OCI-LY1 (cell line): ENCODE measurements at regions not wholly inside any gene's neighbourhood (a gene's known extent, or its start where the extent isn't known, plus 50 kb on each side); places are given as distances from the start of the nearest gene placed in this dataset.
"Not testable (repeated sequence)": the region's sequence is repeated elsewhere in the genome, so short reads cannot be mapped to it uniquely, and the experiment has no call there.

ENCODE experiments used
- H2AFZ ChIP-seq: fragments of 200-600 bp; sonication (generic), shearing (Covaris generic); 2 replicates; pipeline ENCODE4 v1.6.0; 2014; ENCODE audit warnings: antibody characterized with exemption, mild to moderate bottlenecking, low read length
- H3F3A ChIP-seq: fragments of 200-600 bp; sonication (generic), shearing (Covaris generic); 2 replicates; pipeline ENCODE4 v1.6.0; 2014; ENCODE audit warnings: mild to moderate bottlenecking, antibody characterized with exemption, low read length, moderate library complexity; ENCODE audit not compliant: insufficient read depth
- H3K27ac ChIP-seq: fragments of 200-600 bp; sonication (generic); 2 replicates; pipeline ENCODE4 v1.5.1; 2014; ENCODE audit warnings: low read length, mixed run types, mild to moderate bottlenecking, low read depth; ENCODE audit not compliant: poor library complexity, severe bottlenecking
- H3K27me3 ChIP-seq: fragments of 200-600 bp; sonication (generic); 2 replicates; pipeline ENCODE4 v1.6.0; 2014; ENCODE audit warnings: antibody characterized with exemption, mild to moderate bottlenecking, low read length, moderate library complexity; ENCODE audit not compliant: insufficient read depth
- H3K36me3 ChIP-seq: fragments of 200-600 bp; sonication (generic); 2 replicates; pipeline ENCODE4 v1.6.1; 2014; ENCODE audit warnings: mild to moderate bottlenecking, antibody characterized with exemption, low read length, moderate library complexity, mixed read lengths; ENCODE audit not compliant: insufficient read depth
- H3K4me1 ChIP-seq: fragments of 200-600 bp; sonication (generic); 2 replicates; pipeline ENCODE4 v1.5.1; 2014; ENCODE audit warnings: mild to moderate bottlenecking, low read length, moderate library complexity; ENCODE audit not compliant: insufficient read depth, severe bottlenecking
- H3K4me2 ChIP-seq: fragments of 200-600 bp; sonication (generic), shearing (Covaris generic); 2 replicates; pipeline ENCODE4 v1.6.1; 2014; ENCODE audit warnings: low read length
- H3K4me3 ChIP-seq: fragments of 200-600 bp; sonication (generic); 2 replicates; pipeline ENCODE4 v1.5.1; 2014; ENCODE audit warnings: low read length, low read depth, mild to moderate bottlenecking, mixed read lengths; ENCODE audit not compliant: poor library complexity, severe bottlenecking
- H3K79me2 ChIP-seq: fragments of 200-600 bp; shearing (Covaris generic); 2 replicates; pipeline ENCODE4 v1.6.1; 2016; ENCODE audit warnings: mixed run types, low read length, mixed read lengths; ENCODE audit not compliant: insufficient read depth
- H3K9ac ChIP-seq: fragments of 200-600 bp; sonication (generic), shearing (Covaris generic); 2 replicates; pipeline ENCODE4 v1.6.1; 2014; ENCODE audit warnings: mild to moderate bottlenecking, low read length, mixed read lengths
- H3K9me2 ChIP-seq: fragments of 200-600 bp; sonication (generic), shearing (Covaris generic); 2 replicates; pipeline ENCODE4 v1.6.1; 2014; ENCODE audit warnings: low read depth, mild to moderate bottlenecking, low read length, mixed read lengths
- H3K9me3 ChIP-seq: fragments of 200-600 bp; shearing (Covaris generic); 2 replicates; pipeline ENCODE4 v1.6.1; 2014; ENCODE audit warnings: low read length, mixed read lengths
- H4K20me1 ChIP-seq: fragments of 200-600 bp; sonication (generic), shearing (Covaris generic); 2 replicates; pipeline ENCODE4 v1.6.0; 2016; ENCODE audit warnings: mild to moderate bottlenecking, low read length; ENCODE audit not compliant: insufficient read depth
- CTCF ChIP-seq: fragments of 200-600 bp; sonication (generic), shearing (Covaris generic); IDR thresholded peaks from 2 replicates; pipeline ENCODE4 v1.5.1; 2017; ENCODE audit warnings: mild to moderate bottlenecking, antibody characterized with exemption, low read length, moderate library complexity, mixed read lengths
- EZH2 ChIP-seq: fragments of 200-600 bp; sonication (generic), shearing (Covaris generic); IDR thresholded peaks from 2 replicates; pipeline ENCODE4 v1.8.0; 2017; ENCODE audit warnings: borderline replicate concordance, mixed run types, mild to moderate bottlenecking, antibody characterized with exemption, low read length, moderate library complexity, mixed read lengths

GRCh38 chr13:61094865-61095264 lies 320.8 kb downstream of the PCDH20 start:
- H3K27me3 ChIP-seq, result no peaks in the 10 kb centered on the region
- no peaks in the 10 kb centered on the region for H3K36me3 ChIP-seq
- no peak overlapping the region for H2AFZ ChIP-seq
- no peaks in the 10 kb centered on the region for H3K9me2 ChIP-seq
- no peak overlapping the region for H3K4me3 ChIP-seq
- no peaks in the 10 kb centered on the region for H3F3A ChIP-seq
- no peaks in the 10 kb centered on the region for H3K79me2 ChIP-seq
- H3K27ac ChIP-seq, result no peak overlapping the region
- H4K20me1 ChIP-seq, result no peaks in the 10 kb centered on the region
- H3K9ac ChIP-seq, result no peak overlapping the region
- H3K9me3 ChIP-seq, result no peaks in the 10 kb centered on the region
- TF ChIP-seq CTCF (no peak), EZH2 (no peak)
- no peak overlapping the region for H3K4me2 ChIP-seq
- no peaks in the 10 kb centered on the region for H3K4me1 ChIP-seq

DNA sequence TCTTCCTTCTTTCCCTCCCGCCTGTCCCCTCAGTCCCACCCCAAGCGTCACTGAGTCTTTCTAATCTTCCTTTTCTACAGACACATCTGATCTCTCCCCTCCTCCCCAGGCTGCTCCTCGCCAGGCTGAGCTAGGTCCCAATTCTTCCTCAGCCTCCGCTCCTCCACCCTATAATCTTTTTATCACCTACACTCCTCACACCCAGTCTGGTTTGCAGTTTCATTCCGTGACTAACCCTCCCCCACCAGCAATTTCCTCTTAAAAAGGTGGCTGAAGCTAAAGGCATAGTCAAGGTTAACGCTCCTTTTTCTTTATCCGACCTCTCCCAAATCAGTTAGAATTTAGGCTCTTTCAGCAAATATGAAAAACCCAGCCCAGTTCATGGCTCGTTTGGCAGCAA lies 325.8 kb downstream of the PCDH20 start:
- H3K9me3 ChIP-seq, H3K4me2 ChIP-seq, H3K4me3 ChIP-seq, H3K4me1 ChIP-seq, H3K27ac ChIP-seq, H3F3A ChIP-seq, H3K27me3 ChIP-seq, H4K20me1 ChIP-seq, H3K36me3 ChIP-seq, H2AFZ ChIP-seq, H3K79me2 ChIP-seq, H3K9me2 ChIP-seq, H3K9ac ChIP-seq: not testable (repeated sequence)

GRCh38 chr13:61086087-61086486 lies 329.6 kb downstream of the PCDH20 start:
- Histone ChIP-seq H3K4me1 (no peaks in the 10 kb centered on the region), H3K27ac (no peak overlapping the region), H4K20me1 (no peaks in the 10 kb centered on the region), H3K79me2 (no peaks in the 10 kb centered on the region), H3K36me3 (no peaks in the 10 kb centered on the region), H3K9me2 (no peaks in the 10 kb centered on the region), H3K9me3 (no peaks in the 10 kb centered on the region), H3K4me3 (no peak overlapping the region), H3K4me2 (no peak overlapping the region), H2AFZ (no peak overlapping the region), H3F3A (no peaks in the 10 kb centered on the region), H3K9ac (no peak overlapping the region), H3K27me3 (no peaks in the 10 kb centered on the region)
- TF ChIP-seq CTCF (no peak), EZH2 (no peak)

DNA sequence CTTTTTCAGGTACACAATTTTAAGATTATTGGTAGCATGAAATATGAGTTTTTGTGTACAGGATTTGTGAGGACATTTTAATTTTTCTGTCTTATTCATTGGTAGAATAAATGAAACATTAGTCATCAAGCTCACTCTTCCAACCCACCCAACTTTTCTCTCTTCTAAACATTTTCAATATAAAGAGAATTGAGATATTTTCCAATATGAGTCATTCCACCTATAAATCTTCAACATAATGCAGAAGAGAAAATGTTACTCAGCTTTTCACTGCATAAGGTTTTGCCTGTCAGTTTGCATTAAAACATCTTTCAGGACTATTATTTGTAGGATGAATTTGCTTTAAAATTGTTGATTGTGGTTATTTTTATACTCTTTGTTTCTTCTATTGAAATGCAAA lies 330.7 kb downstream of the PCDH20 start:
- Histone ChIP-seq H3F3A (no peaks in the 10 kb centered on the region), H3K27me3 (no peaks in the 10 kb centered on the region), H3K4me3 (no peak overlapping the region), H3K4me2 (no peak overlapping the region), H2AFZ (no peak overlapping the region), H3K9ac (no peak overlapping the region), H3K79me2 (no peaks in the 10 kb centered on the region), H3K4me1 (no peaks in the 10 kb centered on the region), H3K9me3 (no peaks in the 10 kb centered on the region), H3K9me2 (no peaks in the 10 kb centered on the region), H3K36me3 (no peaks in the 10 kb centered on the region), H4K20me1 (no peaks in the 10 kb centered on the region), H3K27ac (no peak overlapping the region)
- TF ChIP-seq EZH2, result no peak
- no peak for TF ChIP-seq CTCF
